ENCODE measurements at regions not wholly inside any gene's neighbourhood (a gene's known extent, or its start where the extent isn't known, plus 50 kb on each side); places are given as distances from the start of the nearest gene placed in this dataset.

GRCh38 chr2:12861344-12861930 is 144.7 kb downstream of the TRIB2 start:
- Histone ChIP-seq H3K27me3 (no peaks in the 10 kb centered on the region), H3K9me3 (peaks cover 0 to 9% (median 0%) of the 10 kb centered on the region in 4 donors), H3K27ac (peak overlapping the region in 1 of 4 donors; percentile 34), H3K4me1 (peaks cover 0 to 10% (median 2%) of the 10 kb centered on the region in 4 donors), H3K4me3 (no peak overlapping the region), H3K36me3 (no peaks in the 10 kb centered on the region)
- no peak for DNase-seq (ENCODE audit: low spot score in 2 of 2)
- TF ChIP-seq CTCF (IDR thresholded peaks at IDR 0.05): no peak
- TF ChIP-seq POLR2A (IDR thresholded peaks at IDR 0.05): no peak
- no peak for TF ChIP-seq EP300 (IDR thresholded peaks at IDR 0.05)
- 76 to 82% methylated on average over 2 of the region's 2 CpGs for WGBS, 2 donors

GRCh38 chr2:12862541-12862940 is 145.8 kb downstream of the TRIB2 start:
- Histone ChIP-seq H3K27me3 (no peaks in the 10 kb centered on the region), H3K9me3 (peaks cover 0 to 9% (median 0%) of the 10 kb centered on the region in 4 donors), H3K4me3 (no peak overlapping the region), H3K27ac (no peak overlapping the region), H3K36me3 (no peaks in the 10 kb centered on the region), H3K4me1 (peaks cover 0 to 10% (median 0%) of the 10 kb centered on the region in 4 donors)
- TF ChIP-seq POLR2A (IDR thresholded peaks at IDR 0.05): no peak
- no peak for TF ChIP-seq EP300 (IDR thresholded peaks at IDR 0.05)
- no peak for TF ChIP-seq CTCF (IDR thresholded peaks at IDR 0.05)
- DNase-seq (ENCODE audit: low spot score in 2 of 2): no peak

- H3K4me3 ChIP-seq: no peak overlapping the region
- no peaks in the 10 kb centered on the region for H3K36me3 ChIP-seq
- TF ChIP-seq EP300 (IDR thresholded peaks at IDR 0.05): no peak
- no peak for TF ChIP-seq POLR2A (IDR thresholded peaks at IDR 0.05)
- TF ChIP-seq CTCF (IDR thresholded peaks at IDR 0.05): no peak
- H3K27me3 ChIP-seq: no peaks in the 10 kb centered on the region
- DNase-seq (ENCODE audit: low spot score in 2 of 2): no peak
- no peak overlapping the region for H3K27ac ChIP-seq
- WGBS, 2 donors: 95% methylated on average over 2 of the region's 2 CpGs
- peaks cover 0 to 9% (median 0%) of the 10 kb centered on the region in 4 donors for H3K9me3 ChIP-seq
- H3K4me1 ChIP-seq: peaks cover 0 to 10% (median 0%) of the 10 kb centered on the region in 4 donors
Measured at GRCh38 chr2:12863937-12864336, 147.2 kb downstream of the TRIB2 start.

- H3K27ac ChIP-seq: no peak overlapping the region
- no peak overlapping the region for H3K4me3 ChIP-seq
- H3K4me1 ChIP-seq: no peaks in the 10 kb centered on the region
- H3K36me3 ChIP-seq: no peaks in the 10 kb centered on the region
- no peaks in the 10 kb centered on the region for H3K27me3 ChIP-seq
- peaks cover 0 to 9% (median 0%) of the 10 kb centered on the region in 4 donors for H3K9me3 ChIP-seq
- no peak for TF ChIP-seq EP300 (IDR thresholded peaks at IDR 0.05)
- no peak for TF ChIP-seq CTCF (IDR thresholded peaks at IDR 0.05)
- TF ChIP-seq POLR2A (IDR thresholded peaks at IDR 0.05): no peak
- WGBS, 2 donors: 92 to 95% methylated on average over 5 of the region's 5 CpGs
- no peak for DNase-seq (ENCODE audit: low spot score in 2 of 2)
Measured at GRCh38 chr2:12867631-12868287, 151.0 kb downstream of the TRIB2 start.

GRCh38 chr2:12870692-12871091 is 154.0 kb downstream of the TRIB2 start:
- WGBS, 2 donors: 64 to 75% methylated on average over 1 of the region's 1 CpG
- Histone ChIP-seq H3K4me3 (no peak overlapping the region), H3K9me3 (no peaks in the 10 kb centered on the region), H3K4me1 (no peaks in the 10 kb centered on the region), H3K36me3 (no peaks in the 10 kb centered on the region), H3K27ac (no peak overlapping the region), H3K27me3 (no peaks in the 10 kb centered on the region)
- TF ChIP-seq CTCF (IDR thresholded peaks at IDR 0.05) (no peak), POLR2A (IDR thresholded peaks at IDR 0.05) (no peak), EP300 (IDR thresholded peaks at IDR 0.05) (no peak)
- DNase-seq (ENCODE audit: low spot score in 2 of 2): no peak

Data from tibial nerve (tissue), 4 donors.